WERI-Rb-1 (cell line): ENCODE measurements at regions not wholly inside any gene's neighbourhood (a gene's known extent, or its start where the extent isn't known, plus 50 kb on each side); places are given as distances from the start of the nearest gene placed in this dataset.

ENCODE experiments used
- DNase-seq: peaks from one replicate; pipeline ENCODE4 v3.0.0-alpha.2; 2020
- H3K27ac ChIP-seq: fragments of 250-450 bp; sonication (Bioruptor Pico); 2 replicates; pipeline ENCODE4 v1.5.1; 2020; ENCODE audit warnings: mild to moderate bottlenecking, moderate library complexity
- H3K27me3 ChIP-seq: fragments of 250-450 bp; sonication (Bioruptor Pico); 2 replicates; pipeline ENCODE4 v1.5.1; 2021; ENCODE audit warnings: mild to moderate bottlenecking, low read depth, moderate library complexity; ENCODE audit not compliant: insufficient read depth, severe bottlenecking
- H3K36me3 ChIP-seq: fragments of 250-450 bp; sonication (Bioruptor Pico); 2 replicates; pipeline ENCODE4 v1.5.1; 2020; ENCODE audit warnings: mild to moderate bottlenecking, moderate library complexity
- H3K4me3 ChIP-seq: 2 replicates; pipeline ENCODE4 v1.5.1; 2011; ENCODE audit warnings: low read depth, mild to moderate bottlenecking, control low read depth, low read length
- H3K9me3 ChIP-seq: fragments of 250-450 bp; sonication (Bioruptor Pico); 2 replicates; pipeline ENCODE4 v1.5.1; 2021; ENCODE audit warnings: mild to moderate bottlenecking, moderate library complexity; ENCODE audit not compliant: severe bottlenecking
- CTCF ChIP-seq: IDR thresholded peaks from 2 replicates; pipeline ENCODE4 v1.5.1; 2011; ENCODE audit warnings: low read depth, mild to moderate bottlenecking, control low read depth, inconsistent platforms, low read length

GRCh38 chr4:130576218-130576617 lies 1480.3 kb downstream of the C4orf33 start:
- no peak for TF ChIP-seq CTCF
- H3K27ac ChIP-seq, result no peak overlapping the region
- H3K36me3 ChIP-seq, result no peaks in the 10 kb centered on the region
- H3K4me3 ChIP-seq, result no peak overlapping the region
- DNase-seq, result no peak
- H3K9me3 ChIP-seq, result no peaks in the 10 kb centered on the region
- H3K27me3 ChIP-seq, result no peaks in the 10 kb centered on the region

DNA sequence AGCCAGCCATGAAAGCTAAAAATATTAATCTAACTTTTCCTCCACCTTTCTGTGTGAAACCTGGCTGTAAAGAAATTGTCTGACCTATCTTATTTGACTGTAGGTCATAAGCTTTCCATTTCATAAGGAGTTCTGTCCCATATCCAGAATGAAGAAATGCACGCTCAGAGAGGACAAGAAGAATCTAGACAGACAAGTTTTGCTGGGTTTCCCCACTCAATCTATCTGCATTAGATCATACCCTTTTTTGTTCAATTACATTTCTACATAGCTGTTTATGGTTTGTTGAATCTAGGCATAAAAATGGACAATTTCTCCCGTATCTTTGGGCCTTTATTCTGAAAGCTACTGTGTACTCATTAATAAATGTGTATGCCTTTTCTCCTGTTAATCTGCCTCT lies 1495.1 kb downstream of the C4orf33 start:
- no peaks in the 10 kb centered on the region for H3K9me3 ChIP-seq
- no peaks in the 10 kb centered on the region for H3K27me3 ChIP-seq
- no peak overlapping the region for H3K4me3 ChIP-seq
- no peaks in the 10 kb centered on the region for H3K36me3 ChIP-seq
- no peak for TF ChIP-seq CTCF
- no peak overlapping the region for H3K27ac ChIP-seq
- no peak for DNase-seq

DNA sequence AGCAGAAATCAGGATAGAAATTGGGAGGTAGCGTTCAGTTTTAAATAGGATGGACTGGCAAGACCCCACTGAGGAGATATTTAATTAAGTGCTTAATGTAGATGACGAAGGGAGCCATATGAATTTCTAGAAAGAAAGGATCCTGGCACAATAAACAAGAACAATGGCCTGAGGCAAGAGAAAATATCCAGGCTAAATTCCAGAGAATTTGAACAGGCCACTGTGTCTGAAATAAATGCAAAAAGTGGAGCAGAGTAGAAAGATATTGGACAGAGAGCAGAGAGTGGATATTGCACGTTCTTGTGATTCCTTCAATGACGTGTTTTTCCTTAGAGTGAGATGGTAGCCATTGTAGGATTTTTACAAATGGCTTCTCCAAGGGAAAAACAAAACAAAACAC lies 1504.8 kb downstream of the C4orf33 start:
- Histone ChIP-seq H3K36me3 (no peaks in the 10 kb centered on the region), H3K9me3 (no peaks in the 10 kb centered on the region), H3K27ac (no peak overlapping the region), H3K4me3 (no peak overlapping the region), H3K27me3 (no peaks in the 10 kb centered on the region)
- no peak for TF ChIP-seq CTCF
- DNase-seq, result no peak

GRCh38 chr4:130603043-130603442 lies 1507.1 kb downstream of the C4orf33 start:
- H3K27ac ChIP-seq, result no peak overlapping the region
- H3K36me3 ChIP-seq, result no peaks in the 10 kb centered on the region
- no peak overlapping the region for H3K4me3 ChIP-seq
- DNase-seq, result no peak
- H3K9me3 ChIP-seq, result no peaks in the 10 kb centered on the region
- H3K27me3 ChIP-seq, result no peaks in the 10 kb centered on the region
- no peak for TF ChIP-seq CTCF

- DNase-seq, result no peak
- Histone ChIP-seq H3K36me3 (no peaks in the 10 kb centered on the region), H3K4me3 (no peak overlapping the region), H3K27me3 (no peaks in the 10 kb centered on the region), H3K9me3 (no peaks in the 10 kb centered on the region), H3K27ac (no peak overlapping the region)
- no peak for TF ChIP-seq CTCF
Observed at GRCh38 chr4:130608121-130608520, 1512.2 kb downstream of the C4orf33 start.

GRCh38 chr4:130628531-130628930 lies 1532.6 kb downstream of the C4orf33 start:
- Histone ChIP-seq H3K27ac (no peak overlapping the region), H3K27me3 (no peaks in the 10 kb centered on the region), H3K36me3 (no peaks in the 10 kb centered on the region), H3K9me3 (no peaks in the 10 kb centered on the region), H3K4me3 (no peak overlapping the region)
- no peak for TF ChIP-seq CTCF
- no peak for DNase-seq
